GM12878 (cell line): ENCODE measurements at regions not wholly inside any gene's neighbourhood (a gene's known extent, or its start where the extent isn't known, plus 50 kb on each side); places are given as distances from the start of the nearest gene placed in this dataset.

Experiments
- ATAC-seq: fragments of 200-7000 bp; cut with Tn5 transposase; 3 replicates; pipeline ENCODE4 v1.9.1; 2020; ENCODE audit warnings: mild to moderate bottlenecking, moderate library complexity
- BruUV-seq: library from RNA; stranded (reverse); fragments of 400-500 nt; replicated peaks from 2 replicates; lab custom pipeline; 2021; lab: Mats Ljungman, UMichigan
- CTCF ChIA-PET: fragments of 300-600 bp; sonication (Branson Sonifier 250); formaldehyde crosslinking; extraction: SDS; loops from one replicate; lab custom pipeline; 2021; ENCODE audit warnings: inconsistent platforms; lab: Yijun Ruan, JAX
- POLR2A ChIA-PET: fragments of 350-600 bp; formaldehyde crosslinking; extraction: SDS; loops from one replicate; lab custom pipeline; 2021; ENCODE audit warnings: inconsistent platforms; lab: Charles Lee
- RAD21 ChIA-PET: fragments of 300-600 bp; sonication (Branson Sonifier 250); formaldehyde crosslinking; loops from one replicate; lab custom pipeline; 2023; ENCODE audit warnings: antibody characterized with exemption; ENCODE audit not compliant: unreplicated experiment; lab: Charles Lee
- SMC1A ChIA-PET: fragments of 300-600 bp; sonication (Branson Sonifier 250); formaldehyde crosslinking; loops from one replicate; lab custom pipeline; 2023; ENCODE audit not compliant: unreplicated experiment, uncharacterized antibody; lab: Charles Lee
- DNase-seq: peaks from one replicate; pipeline ENCODE4 v3.0.0-alpha.2; 2011; ENCODE audit warnings: low read depth, low spot score
- FAIRE-seq: peaks from 3 replicates; lab custom pipeline; 2011; peaks lifted over from hg19 to GRCh38; lab: Jason Lieb, UNC
- H2AFZ ChIP-seq: 2 replicates; pipeline ENCODE4 v1.6.0; 2011; ENCODE audit warnings: low read depth, low read length, control low read depth; ENCODE audit not compliant: control insufficient read depth
- H3K27ac ChIP-seq: 2 replicates; pipeline ENCODE4 v1.5.1; 2011; ENCODE audit warnings: control low read depth; ENCODE audit not compliant: control insufficient read depth, insufficient read depth
- H3K27me3 ChIP-seq, 2 experiments: replicated peaks in 1 of 2; 2 replicates each; pipeline versions ENCODE4 v1.6.0 to v1.6.1; 2011; ENCODE audit warnings: low read length in 1 of 2; ENCODE audit not compliant: control insufficient read depth in 2 of 2, insufficient read depth in 2 of 2
- H3K36me3 ChIP-seq, 2 experiments: 2 replicates each; pipeline ENCODE4 v1.5.1; 2011; ENCODE audit warnings: low read length in 1 of 2; ENCODE audit not compliant: control insufficient read depth in 2 of 2, insufficient read depth in 2 of 2
- H3K4me1 ChIP-seq: 2 replicates; pipeline ENCODE4 v1.6.1; 2011; ENCODE audit warnings: mild to moderate bottlenecking, low read length, moderate library complexity, mixed read lengths; ENCODE audit not compliant: control insufficient read depth, insufficient read depth
- H3K4me2 ChIP-seq: 2 replicates; pipeline ENCODE4 v1.6.0; 2011; ENCODE audit warnings: control low read depth; ENCODE audit not compliant: control insufficient read depth, insufficient read depth
- H3K4me3 ChIP-seq: fragments of 200-600 bp; sonication (generic); 2 replicates; pipeline ENCODE4 v1.5.1; 2016
- H3K79me2 ChIP-seq: 2 replicates; pipeline ENCODE4 v1.6.0; 2011; ENCODE audit warnings: low read length; ENCODE audit not compliant: control insufficient read depth, insufficient read depth
- H3K9ac ChIP-seq: 2 replicates; pipeline ENCODE4 v1.8.0; 2011; ENCODE audit warnings: low read length, control low read depth, mixed read lengths; ENCODE audit not compliant: control insufficient read depth, insufficient read depth
- H3K9me3 ChIP-seq: replicated peaks from 3 replicates; pipeline ENCODE4 v1.5.1; 2011; ENCODE audit warnings: mild to moderate bottlenecking, low read length; ENCODE audit not compliant: control insufficient read depth, insufficient read depth
- H4K20me1 ChIP-seq: 2 replicates; pipeline ENCODE4 v1.6.0; 2011; ENCODE audit not compliant: control insufficient read depth, insufficient read depth
- GATAD2B ChIP-seq: fragments of 450-650 bp; conservative IDR thresholded peaks from 2 replicates; pipeline ENCODE4 v1.6.1; 2017; ENCODE audit warnings: low read depth, mild to moderate bottlenecking, moderate library complexity
- KAT2A ChIP-seq: conservative IDR thresholded peaks from 2 replicates; pipeline ENCODE4 v1.6.1; 2011; ENCODE audit warnings: low read depth, low read length; ENCODE audit not compliant: control insufficient read depth
- NFYB ChIP-seq: IDR thresholded peaks from 2 replicates; pipeline ENCODE4 v1.6.1; 2011; ENCODE audit warnings: low read depth, mild to moderate bottlenecking, low read length, improper control_type of control experiment, moderate library complexity; ENCODE audit not compliant: insufficient read depth
- NKRF ChIP-seq: fragments of 450-650 bp; conservative IDR thresholded peaks from 2 replicates; pipeline ENCODE4 v1.6.1; 2017; ENCODE audit warnings: mild to moderate bottlenecking, moderate library complexity
- RUNX3 ChIP-seq: IDR thresholded peaks from 2 replicates; pipeline ENCODE4 v1.6.1; 2012; ENCODE audit warnings: low read length, inconsistent platforms
- WGBS: methylation state at CpG from one replicate; pipeline ENCODE4 v1.1.6; 2016; ENCODE audit warnings: low lambda C conversion rate; ENCODE audit not compliant: insufficient replicate concordance, insufficient coverage; ENCODE audit errors: missing lambda C conversion rate; 5-methylcytosine and 5-hydroxymethylcytosine counted together
- in situ Hi-C: fragments of 300-500 bp; cut with MboI; formaldehyde crosslinking; loops from 9 replicates; pipeline ENCODE4 v1.14.3; 2018; ENCODE audit warnings: mixed read lengths
- intact Hi-C: fragments of 100-400 bp; cut with micrococcal nuclease; formaldehyde crosslinking; loops from one replicate; pipeline ENCODE4 v1.14.2; 2022; ENCODE audit not compliant: unreplicated experiment

DNA sequence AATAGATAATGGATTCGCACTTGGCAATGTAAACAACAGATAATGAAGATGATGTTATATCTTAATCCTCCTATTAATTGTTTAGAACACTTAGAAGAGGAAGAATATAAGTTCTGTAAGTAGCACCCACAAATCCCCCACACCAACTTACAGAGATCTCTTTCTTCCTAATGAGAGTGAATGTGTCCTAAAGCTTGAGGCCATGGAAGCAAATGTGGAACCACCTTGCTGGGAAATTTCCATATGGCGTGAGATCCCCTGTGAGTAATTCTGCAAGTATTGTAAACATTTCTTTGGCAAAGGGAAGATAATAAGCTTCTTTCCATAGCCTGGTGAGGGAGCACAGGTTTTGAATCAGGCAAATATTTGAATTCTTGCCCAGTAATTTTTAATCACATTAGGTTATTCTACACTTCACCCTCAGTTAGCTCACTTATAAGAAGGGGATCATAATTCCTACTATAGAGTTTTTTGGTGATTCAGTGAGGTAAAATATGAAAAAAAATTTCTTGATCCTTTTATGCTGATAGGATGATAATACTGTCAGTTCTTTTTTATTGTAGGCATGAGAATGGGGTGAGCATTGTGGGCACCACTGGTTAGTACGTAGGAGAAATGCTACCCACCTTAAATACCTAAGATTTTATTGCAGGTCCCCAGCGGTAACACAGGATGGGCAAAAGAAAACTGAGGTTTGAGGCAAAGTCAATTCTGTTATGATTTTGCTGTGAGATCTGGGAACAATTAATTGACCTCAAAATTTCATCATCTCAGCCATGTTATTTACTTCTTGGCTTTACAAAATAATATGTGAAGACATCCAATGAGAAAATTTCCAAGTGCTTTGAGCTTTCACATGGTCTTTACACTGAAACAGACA lies 574.8 kb downstream of the PSAT1 start:
- in situ Hi-C loops (no loop called here), intact Hi-C loops (no loop called here)
- 19% methylated on average over 4 of the region's 4 CpGs for WGBS
- DNase-seq (no peak), ATAC-seq (no peak), FAIRE-seq (no peak)
- Histone ChIP-seq H3K27ac (no peak overlapping the region), H3K36me3 (no peaks in the 10 kb centered on the region), H3K4me3 (no peak overlapping the region), H3K9ac (no peak overlapping the region), H3K79me2 (no peaks in the 10 kb centered on the region), H2AFZ (no peak overlapping the region), H4K20me1 (no peaks in the 10 kb centered on the region), H3K9me3 (no peaks in the 10 kb centered on the region), H3K4me1 (no peaks in the 10 kb centered on the region), H3K27me3 (no peaks in the 10 kb centered on the region), H3K4me2 (no peak overlapping the region)
- TF ChIP-seq RUNX3: no peak
- no peak for TF ChIP-seq KAT2A
- no peak for TF ChIP-seq GATAD2B
- no peak for TF ChIP-seq NKRF
- no peak for TF ChIP-seq NFYB
- POLR2A ChIA-PET: no interaction called here
- BruUV-seq: no TSS peak
- CTCF ChIA-PET: no interaction called here
- RAD21 ChIA-PET: no interaction called here
- SMC1A ChIA-PET: no interaction called here
